ENCODE measurements at regions not wholly inside any gene's neighbourhood (a gene's known extent, or its start where the extent isn't known, plus 50 kb on each side); places are given as distances from the start of the nearest gene placed in this dataset.

- H3K27me3 ChIP-seq (ENCODE audit: control insufficient read depth in 1 of 2, insufficient read depth in 2 of 2, low read length in 2 of 2) = no peaks in the 10 kb centered on the region
- H3K4me1 ChIP-seq (ENCODE audit: control insufficient read depth in 2 of 2, insufficient read depth in 2 of 2, low read length in 1 of 2) = no peaks in the 10 kb centered on the region
- no peak overlapping the region for H3K4me3 ChIP-seq (ENCODE audit: low read depth in 1 of 2, low read length in 2 of 2)
- no peak overlapping the region for H3K27ac ChIP-seq (ENCODE audit: low read depth in 2 of 2, low read length in 1 of 2)
- H3K9me3 ChIP-seq (ENCODE audit: control insufficient read depth in 2 of 2, insufficient read depth in 1 of 2, low read depth in 1 of 2, low read length in 1 of 2) = no peaks in the 10 kb centered on the region
- H3K36me3 ChIP-seq (ENCODE audit: control insufficient read depth in 2 of 2, insufficient read depth in 2 of 2, low read length in 1 of 2) = no peaks in the 10 kb centered on the region
- 92 to 93% methylated on average over 5 of the region's 5 CpGs for WGBS, 2 donors
Observed at GRCh38 chr6:108751282-108751681, 96.9 kb upstream of the ARMC2 start.

GRCh38 chr6:108751851-108752732 lies 96.1 kb upstream of the ARMC2 start:
- no peaks in the 10 kb centered on the region for H3K9me3 ChIP-seq (ENCODE audit: control insufficient read depth in 2 of 2, insufficient read depth in 1 of 2, low read depth in 1 of 2, low read length in 1 of 2)
- H3K36me3 ChIP-seq (ENCODE audit: control insufficient read depth in 2 of 2, insufficient read depth in 2 of 2, low read length in 1 of 2) = no peaks in the 10 kb centered on the region
- 57 to 80% methylated on average over 5 of the region's 5 CpGs for WGBS, 2 donors
- H3K4me3 ChIP-seq (ENCODE audit: low read depth in 1 of 2, low read length in 2 of 2) = no peak overlapping the region
- H3K27me3 ChIP-seq (ENCODE audit: control insufficient read depth in 1 of 2, insufficient read depth in 2 of 2, low read length in 2 of 2) = no peaks in the 10 kb centered on the region
- no peak overlapping the region for H3K27ac ChIP-seq (ENCODE audit: low read depth in 2 of 2, low read length in 1 of 2)
- no peaks in the 10 kb centered on the region for H3K4me1 ChIP-seq (ENCODE audit: control insufficient read depth in 2 of 2, insufficient read depth in 2 of 2, low read length in 1 of 2)

GRCh38 chr6:108752733-108753590 lies 95.3 kb upstream of the ARMC2 start:
- 71 to 85% methylated on average over 9 of the region's 9 CpGs for WGBS, 2 donors
- Histone ChIP-seq H3K36me3 (ENCODE audit: control insufficient read depth in 2 of 2, insufficient read depth in 2 of 2, low read length in 1 of 2) (no peaks in the 10 kb centered on the region), H3K4me1 (ENCODE audit: control insufficient read depth in 2 of 2, insufficient read depth in 2 of 2, low read length in 1 of 2) (no peaks in the 10 kb centered on the region), H3K9me3 (ENCODE audit: control insufficient read depth in 2 of 2, insufficient read depth in 1 of 2, low read depth in 1 of 2, low read length in 1 of 2) (no peaks in the 10 kb centered on the region), H3K4me3 (ENCODE audit: low read depth in 1 of 2, low read length in 2 of 2) (no peak overlapping the region), H3K27me3 (ENCODE audit: control insufficient read depth in 1 of 2, insufficient read depth in 2 of 2, low read length in 2 of 2) (no peaks in the 10 kb centered on the region), H3K27ac (ENCODE audit: low read depth in 2 of 2, low read length in 1 of 2) (no peak overlapping the region)

GRCh38 chr6:108755257-108756240 lies 92.7 kb upstream of the ARMC2 start:
- H3K27me3 ChIP-seq (ENCODE audit: control insufficient read depth in 1 of 2, insufficient read depth in 2 of 2, low read length in 2 of 2) = no peaks in the 10 kb centered on the region
- H3K27ac ChIP-seq (ENCODE audit: low read depth in 2 of 2, low read length in 1 of 2) = no peak overlapping the region
- no peak overlapping the region for H3K4me3 ChIP-seq (ENCODE audit: low read depth in 1 of 2, low read length in 2 of 2)
- 43 to 46% methylated on average over 3 of the region's 3 CpGs for WGBS, 2 donors
- H3K9me3 ChIP-seq (ENCODE audit: control insufficient read depth in 2 of 2, insufficient read depth in 1 of 2, low read depth in 1 of 2, low read length in 1 of 2) = no peaks in the 10 kb centered on the region
- H3K36me3 ChIP-seq (ENCODE audit: control insufficient read depth in 2 of 2, insufficient read depth in 2 of 2, low read length in 1 of 2) = no peaks in the 10 kb centered on the region
- H3K4me1 ChIP-seq (ENCODE audit: control insufficient read depth in 2 of 2, insufficient read depth in 2 of 2, low read length in 1 of 2) = peaks cover 0 to 3% of the 10 kb centered on the region in 2 donors

DNA sequence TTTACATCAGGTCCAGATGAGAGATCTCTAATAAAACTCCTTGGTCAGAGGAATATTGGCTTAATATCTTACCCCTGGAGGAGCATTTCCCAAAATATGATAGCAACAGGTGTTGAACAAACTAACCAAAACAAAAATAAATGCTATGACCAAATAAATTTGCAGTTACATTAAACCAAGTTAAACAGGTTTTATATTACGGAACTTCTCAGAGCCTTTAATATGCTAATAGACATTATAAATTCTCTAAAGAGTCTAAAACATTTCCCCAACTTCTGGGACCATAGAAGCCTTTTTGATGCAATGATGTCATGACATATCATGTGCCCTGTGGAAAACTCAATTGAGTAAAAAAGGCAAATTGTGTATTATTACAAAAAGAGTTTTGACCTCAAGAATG lies 90.9 kb upstream of the ARMC2 start:
- WGBS, 2 donors = 90 to 99% methylated on average over 1 of the region's 1 CpG
- Histone ChIP-seq H3K4me1 (ENCODE audit: control insufficient read depth in 2 of 2, insufficient read depth in 2 of 2, low read length in 1 of 2) (peaks cover 0 to 3% of the 10 kb centered on the region in 2 donors), H3K4me3 (ENCODE audit: low read depth in 1 of 2, low read length in 2 of 2) (no peak overlapping the region), H3K36me3 (ENCODE audit: control insufficient read depth in 2 of 2, insufficient read depth in 2 of 2, low read length in 1 of 2) (no peaks in the 10 kb centered on the region), H3K27ac (ENCODE audit: low read depth in 2 of 2, low read length in 1 of 2) (no peak overlapping the region), H3K27me3 (ENCODE audit: control insufficient read depth in 1 of 2, insufficient read depth in 2 of 2, low read length in 2 of 2) (no peaks in the 10 kb centered on the region), H3K9me3 (ENCODE audit: control insufficient read depth in 2 of 2, insufficient read depth in 1 of 2, low read depth in 1 of 2, low read length in 1 of 2) (no peaks in the 10 kb centered on the region)

GRCh38 chr6:108758884-108759283 lies 89.3 kb upstream of the ARMC2 start:
- Histone ChIP-seq H3K9me3 (ENCODE audit: control insufficient read depth in 2 of 2, insufficient read depth in 1 of 2, low read depth in 1 of 2, low read length in 1 of 2) (no peaks in the 10 kb centered on the region), H3K4me3 (ENCODE audit: low read depth in 1 of 2, low read length in 2 of 2) (no peak overlapping the region), H3K27ac (ENCODE audit: low read depth in 2 of 2, low read length in 1 of 2) (no peak overlapping the region), H3K36me3 (ENCODE audit: control insufficient read depth in 2 of 2, insufficient read depth in 2 of 2, low read length in 1 of 2) (no peaks in the 10 kb centered on the region), H3K27me3 (ENCODE audit: control insufficient read depth in 1 of 2, insufficient read depth in 2 of 2, low read length in 2 of 2) (no peaks in the 10 kb centered on the region), H3K4me1 (ENCODE audit: control insufficient read depth in 2 of 2, insufficient read depth in 2 of 2, low read length in 1 of 2) (peaks cover 0 to 3% of the 10 kb centered on the region in 2 donors)
- WGBS, 2 donors = 86 to 91% methylated on average over 5 of the region's 5 CpGs

DNA sequence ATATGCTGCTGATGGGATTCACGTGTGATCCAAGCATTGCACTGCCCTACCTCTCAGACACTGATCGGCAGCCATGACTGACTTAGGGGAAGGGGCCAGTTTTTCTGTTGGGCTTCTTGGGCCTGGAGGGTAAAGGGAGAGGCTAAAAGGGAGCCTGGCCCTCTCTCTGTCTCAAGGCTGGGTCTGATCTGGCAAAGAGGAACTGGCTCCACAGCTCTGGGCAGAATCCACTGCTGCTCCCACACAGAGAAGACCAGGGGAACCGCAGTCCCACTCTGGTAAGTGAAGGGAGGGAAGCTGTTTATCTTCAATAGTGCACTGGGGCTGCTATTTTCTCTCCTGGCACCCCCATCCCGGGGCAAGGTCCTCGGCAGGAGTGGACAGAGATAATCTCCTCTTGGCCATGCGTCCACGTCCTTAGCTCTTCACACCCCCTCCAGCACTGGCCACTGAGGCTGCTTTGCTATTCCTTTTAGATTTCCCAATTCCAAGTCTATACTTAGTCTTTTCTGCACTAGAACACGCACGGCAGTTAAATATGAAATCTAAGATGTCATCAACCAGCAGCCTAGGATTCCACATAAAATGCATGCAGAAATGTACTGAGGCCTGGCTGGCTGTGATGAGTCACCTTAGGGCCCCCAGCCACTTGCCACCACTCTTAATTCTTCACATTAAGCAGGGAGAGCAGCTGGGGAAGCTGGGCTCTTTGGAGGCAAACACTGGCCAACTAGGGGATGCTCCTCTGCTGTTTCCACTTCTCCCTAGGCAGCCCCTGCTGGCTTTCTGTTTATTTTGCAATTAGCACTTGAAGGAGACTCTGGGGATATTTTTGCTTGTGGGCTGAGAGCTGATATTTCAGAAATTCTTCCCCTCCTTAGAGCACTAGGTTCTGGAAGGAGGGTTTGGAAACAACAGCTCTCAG lies 87.8 kb upstream of the ARMC2 start:
- Histone ChIP-seq H3K4me1 (ENCODE audit: control insufficient read depth in 2 of 2, insufficient read depth in 2 of 2, low read length in 1 of 2) (peaks cover 0 to 4% of the 10 kb centered on the region in 2 donors), H3K27me3 (ENCODE audit: control insufficient read depth in 1 of 2, insufficient read depth in 2 of 2, low read length in 2 of 2) (no peaks in the 10 kb centered on the region), H3K36me3 (ENCODE audit: control insufficient read depth in 2 of 2, insufficient read depth in 2 of 2, low read length in 1 of 2) (no peaks in the 10 kb centered on the region), H3K9me3 (ENCODE audit: control insufficient read depth in 2 of 2, insufficient read depth in 1 of 2, low read depth in 1 of 2, low read length in 1 of 2) (no peaks in the 10 kb centered on the region), H3K27ac (ENCODE audit: low read depth in 2 of 2, low read length in 1 of 2) (no peak overlapping the region), H3K4me3 (ENCODE audit: low read depth in 1 of 2, low read length in 2 of 2) (no peak overlapping the region)
- 83 to 86% methylated on average over 9 of the region's 9 CpGs for WGBS, 2 donors

DNA sequence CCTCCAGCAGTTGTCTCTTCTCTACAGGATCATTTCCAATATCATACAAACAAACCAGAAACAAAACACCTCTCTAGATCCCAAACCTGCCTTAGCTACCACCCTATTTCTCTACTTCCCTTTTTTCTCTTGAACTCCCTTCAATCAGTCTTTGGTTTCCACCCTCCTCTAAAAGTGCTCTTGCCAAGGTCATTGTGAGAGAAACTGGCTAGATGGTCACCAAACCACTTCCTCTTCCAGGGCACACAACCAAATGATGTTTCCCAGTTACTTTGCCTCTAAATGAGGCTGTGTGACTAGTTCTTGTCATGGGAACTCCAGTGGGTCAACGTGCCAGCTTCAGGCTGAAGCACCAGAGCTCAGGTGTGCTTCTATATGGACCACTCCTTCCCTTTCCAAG lies 85.8 kb upstream of the ARMC2 start:
- no peaks in the 10 kb centered on the region for H3K27me3 ChIP-seq (ENCODE audit: control insufficient read depth in 1 of 2, insufficient read depth in 2 of 2, low read length in 2 of 2)
- no peaks in the 10 kb centered on the region for H3K9me3 ChIP-seq (ENCODE audit: control insufficient read depth in 2 of 2, insufficient read depth in 1 of 2, low read depth in 1 of 2, low read length in 1 of 2)
- no peak overlapping the region for H3K27ac ChIP-seq (ENCODE audit: low read depth in 2 of 2, low read length in 1 of 2)
- H3K4me1 ChIP-seq (ENCODE audit: control insufficient read depth in 2 of 2, insufficient read depth in 2 of 2, low read length in 1 of 2) = peaks cover 0 to 5% of the 10 kb centered on the region in 2 donors
- H3K4me3 ChIP-seq (ENCODE audit: low read depth in 1 of 2, low read length in 2 of 2) = no peak overlapping the region
- 64 to 79% methylated on average over 1 of the region's 1 CpG for WGBS, 2 donors
- H3K36me3 ChIP-seq (ENCODE audit: control insufficient read depth in 2 of 2, insufficient read depth in 2 of 2, low read length in 1 of 2) = no peaks in the 10 kb centered on the region
